ENCODE measurements at regions not wholly inside any gene's neighbourhood (a gene's known extent, or its start where the extent isn't known, plus 50 kb on each side); places are given as distances from the start of the nearest gene placed in this dataset.
"Not testable (repeated sequence)": the region's sequence is repeated elsewhere in the genome, so short reads cannot be mapped to it uniquely, and the experiment has no call there.

GRCh38 chr7:113289140-113289740, 170.9 kb upstream of the SMIM30 start:
- Histone ChIP-seq H3K4me3 (ENCODE audit: insufficient read depth, low read depth, low read length, poor library complexity, severe bottlenecking) (no peak overlapping the region), H3K4me1 (ENCODE audit: control insufficient read depth, insufficient read depth, low read length, poor library complexity, severe bottlenecking) (no peaks in the 10 kb centered on the region), H3K9me3 (ENCODE audit: control insufficient read depth, low read length) (no peaks in the 10 kb centered on the region), H3K36me3 (ENCODE audit: control insufficient read depth, insufficient read depth, low read length) (no peaks in the 10 kb centered on the region), H3K27ac (ENCODE audit: insufficient read depth, low read length, poor library complexity, severe bottlenecking) (no peak overlapping the region), H3K27me3 (replicated peaks; ENCODE audit: control insufficient read depth, insufficient read depth, low read length, poor library complexity, severe bottlenecking) (no peaks in the 10 kb centered on the region)
- DNase-seq = no peak

GRCh38 chr7:113285411-113285810, 167.1 kb upstream of the SMIM30 start:
- H3K4me1 ChIP-seq (ENCODE audit: control insufficient read depth, insufficient read depth, low read length, poor library complexity, severe bottlenecking) = no peaks in the 10 kb centered on the region
- no peaks in the 10 kb centered on the region for H3K9me3 ChIP-seq (ENCODE audit: control insufficient read depth, low read length)
- H3K27ac ChIP-seq (ENCODE audit: insufficient read depth, low read length, poor library complexity, severe bottlenecking) = no peak overlapping the region
- no peaks in the 10 kb centered on the region for H3K27me3 ChIP-seq (replicated peaks; ENCODE audit: control insufficient read depth, insufficient read depth, low read length, poor library complexity, severe bottlenecking)
- DNase-seq = no peak
- no peaks in the 10 kb centered on the region for H3K36me3 ChIP-seq (ENCODE audit: control insufficient read depth, insufficient read depth, low read length)
- no peak overlapping the region for H3K4me3 ChIP-seq (ENCODE audit: insufficient read depth, low read depth, low read length, poor library complexity, severe bottlenecking)

- Histone ChIP-seq H3K4me3 (ENCODE audit: insufficient read depth, low read depth, low read length, poor library complexity, severe bottlenecking) (no peak overlapping the region), H3K9me3 (ENCODE audit: control insufficient read depth, low read length) (no peaks in the 10 kb centered on the region), H3K27me3 (replicated peaks; ENCODE audit: control insufficient read depth, insufficient read depth, low read length, poor library complexity, severe bottlenecking) (no peaks in the 10 kb centered on the region), H3K36me3 (ENCODE audit: control insufficient read depth, insufficient read depth, low read length) (no peaks in the 10 kb centered on the region), H3K27ac (ENCODE audit: insufficient read depth, low read length, poor library complexity, severe bottlenecking) (no peak overlapping the region), H3K4me1 (ENCODE audit: control insufficient read depth, insufficient read depth, low read length, poor library complexity, severe bottlenecking) (no peaks in the 10 kb centered on the region)
- DNase-seq = no peak
Observed at GRCh38 chr7:113283861-113284260, 165.5 kb upstream of the SMIM30 start.

- no peak for DNase-seq
- Histone ChIP-seq H3K36me3 (ENCODE audit: control insufficient read depth, insufficient read depth, low read length) (no peaks in the 10 kb centered on the region), H3K4me3 (ENCODE audit: insufficient read depth, low read depth, low read length, poor library complexity, severe bottlenecking) (no peak overlapping the region), H3K27ac (ENCODE audit: insufficient read depth, low read length, poor library complexity, severe bottlenecking) (no peak overlapping the region), H3K9me3 (ENCODE audit: control insufficient read depth, low read length) (no peaks in the 10 kb centered on the region), H3K4me1 (ENCODE audit: control insufficient read depth, insufficient read depth, low read length, poor library complexity, severe bottlenecking) (no peaks in the 10 kb centered on the region), H3K27me3 (replicated peaks; ENCODE audit: control insufficient read depth, insufficient read depth, low read length, poor library complexity, severe bottlenecking) (no peaks in the 10 kb centered on the region)
Observed at GRCh38 chr7:113282875-113283274, 164.5 kb upstream of the SMIM30 start.

- no peak for DNase-seq
- H3K27me3 ChIP-seq (replicated peaks; ENCODE audit: control insufficient read depth, insufficient read depth, low read length, poor library complexity, severe bottlenecking) = no peaks in the 10 kb centered on the region
Observed at GRCh38 chr7:113281223-113281622, 162.9 kb upstream of the SMIM30 start.

GRCh38 chr7:113279256-113279655, 160.9 kb upstream of the SMIM30 start:
- no peak overlapping the region for H3K27ac ChIP-seq (ENCODE audit: insufficient read depth, low read length, poor library complexity, severe bottlenecking)
- no peaks in the 10 kb centered on the region for H3K27me3 ChIP-seq (replicated peaks; ENCODE audit: control insufficient read depth, insufficient read depth, low read length, poor library complexity, severe bottlenecking)
- no peak overlapping the region for H3K4me3 ChIP-seq (ENCODE audit: insufficient read depth, low read depth, low read length, poor library complexity, severe bottlenecking)
- no peaks in the 10 kb centered on the region for H3K9me3 ChIP-seq (ENCODE audit: control insufficient read depth, low read length)
- DNase-seq = no peak
- no peaks in the 10 kb centered on the region for H3K4me1 ChIP-seq (ENCODE audit: control insufficient read depth, insufficient read depth, low read length, poor library complexity, severe bottlenecking)
- no peaks in the 10 kb centered on the region for H3K36me3 ChIP-seq (ENCODE audit: control insufficient read depth, insufficient read depth, low read length)

More at GRCh38 chr7:113281223-113281622, 162.9 kb upstream of the SMIM30 start:
- Histone ChIP-seq H3K36me3 (ENCODE audit: control insufficient read depth, insufficient read depth, low read length) (no peaks in the 10 kb centered on the region), H3K4me3 (ENCODE audit: insufficient read depth, low read depth, low read length, poor library complexity, severe bottlenecking) (no peak overlapping the region), H3K9me3 (ENCODE audit: control insufficient read depth, low read length) (no peaks in the 10 kb centered on the region), H3K4me1 (ENCODE audit: control insufficient read depth, insufficient read depth, low read length, poor library complexity, severe bottlenecking) (no peaks in the 10 kb centered on the region), H3K27ac (ENCODE audit: insufficient read depth, low read length, poor library complexity, severe bottlenecking) (no peak overlapping the region)

- no peak overlapping the region for H3K4me3 ChIP-seq (ENCODE audit: insufficient read depth, low read depth, low read length, poor library complexity, severe bottlenecking)
Observed at GRCh38 chr7:113270790-113271189, 152.4 kb upstream of the SMIM30 start.

GRCh38 chr7:113269592-113269991, 151.2 kb upstream of the SMIM30 start:
- H3K36me3 ChIP-seq (ENCODE audit: control insufficient read depth, insufficient read depth, low read length); DNase-seq; H3K4me3 ChIP-seq (ENCODE audit: insufficient read depth, low read depth, low read length, poor library complexity, severe bottlenecking); H3K9me3 ChIP-seq (ENCODE audit: control insufficient read depth, low read length); H3K27ac ChIP-seq (ENCODE audit: insufficient read depth, low read length, poor library complexity, severe bottlenecking); H3K27me3 ChIP-seq (replicated peaks; ENCODE audit: control insufficient read depth, insufficient read depth, low read length, poor library complexity, severe bottlenecking); H3K4me1 ChIP-seq (ENCODE audit: control insufficient read depth, insufficient read depth, low read length, poor library complexity, severe bottlenecking): not testable (repeated sequence)

More at GRCh38 chr7:113270790-113271189, 152.4 kb upstream of the SMIM30 start:
- Histone ChIP-seq H3K36me3 (ENCODE audit: control insufficient read depth, insufficient read depth, low read length) (no peaks in the 10 kb centered on the region), H3K4me1 (ENCODE audit: control insufficient read depth, insufficient read depth, low read length, poor library complexity, severe bottlenecking) (no peaks in the 10 kb centered on the region), H3K27ac (ENCODE audit: insufficient read depth, low read length, poor library complexity, severe bottlenecking) (no peak overlapping the region), H3K9me3 (ENCODE audit: control insufficient read depth, low read length) (no peaks in the 10 kb centered on the region), H3K27me3 (replicated peaks; ENCODE audit: control insufficient read depth, insufficient read depth, low read length, poor library complexity, severe bottlenecking) (no peaks in the 10 kb centered on the region)
- DNase-seq = no peak

- H3K36me3 ChIP-seq (ENCODE audit: control insufficient read depth, insufficient read depth, low read length) = no peaks in the 10 kb centered on the region
- no peaks in the 10 kb centered on the region for H3K4me1 ChIP-seq (ENCODE audit: control insufficient read depth, insufficient read depth, low read length, poor library complexity, severe bottlenecking)
- no peaks in the 10 kb centered on the region for H3K9me3 ChIP-seq (ENCODE audit: control insufficient read depth, low read length)
- DNase-seq = no peak
- H3K27ac ChIP-seq (ENCODE audit: insufficient read depth, low read length, poor library complexity, severe bottlenecking) = no peak overlapping the region
- no peaks in the 10 kb centered on the region for H3K27me3 ChIP-seq (replicated peaks; ENCODE audit: control insufficient read depth, insufficient read depth, low read length, poor library complexity, severe bottlenecking)
- no peak overlapping the region for H3K4me3 ChIP-seq (ENCODE audit: insufficient read depth, low read depth, low read length, poor library complexity, severe bottlenecking)
Observed at GRCh38 chr7:113268757-113269156, 150.4 kb upstream of the SMIM30 start.

- no peak for DNase-seq
- H3K27me3 ChIP-seq (replicated peaks; ENCODE audit: control insufficient read depth, insufficient read depth, low read length, poor library complexity, severe bottlenecking) = no peaks in the 10 kb centered on the region
- no peaks in the 10 kb centered on the region for H3K4me1 ChIP-seq (ENCODE audit: control insufficient read depth, insufficient read depth, low read length, poor library complexity, severe bottlenecking)
- no peaks in the 10 kb centered on the region for H3K9me3 ChIP-seq (ENCODE audit: control insufficient read depth, low read length)
- no peaks in the 10 kb centered on the region for H3K36me3 ChIP-seq (ENCODE audit: control insufficient read depth, insufficient read depth, low read length)
- no peak overlapping the region for H3K27ac ChIP-seq (ENCODE audit: insufficient read depth, low read length, poor library complexity, severe bottlenecking)
- H3K4me3 ChIP-seq (ENCODE audit: insufficient read depth, low read depth, low read length, poor library complexity, severe bottlenecking) = no peak overlapping the region
Observed at GRCh38 chr7:113267885-113268284, 149.5 kb upstream of the SMIM30 start.

All from effector memory CD4-positive, alpha-beta T cell (primary cell).